ENCODE measurements at regions not wholly inside any gene's neighbourhood (a gene's known extent, or its start where the extent isn't known, plus 50 kb on each side); places are given as distances from the start of the nearest gene placed in this dataset.

- intact Hi-C loops (cut with DNase I) = no loop called here
- DNase-seq = no peak
- 85 to 92% methylated on average over 6 of the region's 6 CpGs for WGBS, 2 donors
Measured at GRCh38 chr12:91993287-91994017, 152.2 kb downstream of the BTG1 start.

GRCh38 chr12:91991399-91992187 lies 154.1 kb downstream of the BTG1 start:
- H3K4me3 ChIP-seq = no peak overlapping the region
- no peaks in the 10 kb centered on the region for H3K9me3 ChIP-seq
- WGBS, 2 donors = 0 to 92% methylated on average over 1 of the region's 1 CpG
- H3K4me1 ChIP-seq = no peaks in the 10 kb centered on the region
- H3K27me3 ChIP-seq = no peaks in the 10 kb centered on the region
- H3K27ac ChIP-seq = no peak overlapping the region
- TF ChIP-seq POLR2AphosphoS5 (IDR thresholded peaks at IDR 0.05) = no peak
- TF ChIP-seq EP300 (IDR thresholded peaks at IDR 0.05) = no peak
- TF ChIP-seq CTCF (IDR thresholded peaks at IDR 0.05) = no peak
- TF ChIP-seq POLR2A (IDR thresholded peaks at IDR 0.05) = no peak
- DNase-seq = no peak
- intact Hi-C loops (cut with DNase I) = no loop called here
- no peaks in the 10 kb centered on the region for H3K36me3 ChIP-seq

More at GRCh38 chr12:91993287-91994017, 152.2 kb downstream of the BTG1 start:
- no peaks in the 10 kb centered on the region for H3K27me3 ChIP-seq
- no peaks in the 10 kb centered on the region for H3K4me1 ChIP-seq
- no peak overlapping the region for H3K4me3 ChIP-seq
- H3K36me3 ChIP-seq = no peaks in the 10 kb centered on the region
- H3K27ac ChIP-seq = no peak overlapping the region
- H3K9me3 ChIP-seq = no peaks in the 10 kb centered on the region
- no peak for TF ChIP-seq CTCF (IDR thresholded peaks at IDR 0.05)
- no peak for TF ChIP-seq POLR2A (IDR thresholded peaks at IDR 0.05)
- TF ChIP-seq EP300 (IDR thresholded peaks at IDR 0.05) = no peak
- TF ChIP-seq POLR2AphosphoS5 (IDR thresholded peaks at IDR 0.05) = no peak

- Histone ChIP-seq H3K4me1 (no peaks in the 10 kb centered on the region), H3K36me3 (no peaks in the 10 kb centered on the region), H3K27me3 (no peaks in the 10 kb centered on the region), H3K9me3 (no peaks in the 10 kb centered on the region), H3K4me3 (no peak overlapping the region), H3K27ac (no peak overlapping the region)
- WGBS, 2 donors = 79 to 95% methylated on average over 2 of the region's 2 CpGs
- no peak for DNase-seq
- intact Hi-C loops (cut with DNase I) = no loop called here
- no peak for TF ChIP-seq EP300 (IDR thresholded peaks at IDR 0.05)
- no peak for TF ChIP-seq POLR2AphosphoS5 (IDR thresholded peaks at IDR 0.05)
- TF ChIP-seq POLR2A (IDR thresholded peaks at IDR 0.05) = no peak
- TF ChIP-seq CTCF (IDR thresholded peaks at IDR 0.05) = no peak
Measured at GRCh38 chr12:91990525-91990924, 155.1 kb downstream of the BTG1 start.

GRCh38 chr12:91989143-91989542 lies 156.5 kb downstream of the BTG1 start:
- Histone ChIP-seq H3K27ac (peak overlapping the region in 1 of 4 donors; percentile 19), H3K4me1 (peaks cover 0 to 7% (median 3%) of the 10 kb centered on the region in 4 donors), H3K4me3 (no peak overlapping the region), H3K9me3 (no peaks in the 10 kb centered on the region), H3K36me3 (no peaks in the 10 kb centered on the region), H3K27me3 (no peaks in the 10 kb centered on the region)
- DNase-seq = no peak
- intact Hi-C loops (cut with DNase I) = no loop called here
- TF ChIP-seq POLR2AphosphoS5 (IDR thresholded peaks at IDR 0.05) (no peak), CTCF (IDR thresholded peaks at IDR 0.05) (no peak), POLR2A (IDR thresholded peaks at IDR 0.05) (no peak), EP300 (IDR thresholded peaks at IDR 0.05) (no peak)
- 91 to 96% methylated on average over 1 of the region's 1 CpG for WGBS, 2 donors

All from sigmoid colon (tissue), 6 donors.